ENCODE measurements at regions not wholly inside any gene's neighbourhood (a gene's known extent, or its start where the extent isn't known, plus 50 kb on each side); places are given as distances from the start of the nearest gene placed in this dataset.

DNA sequence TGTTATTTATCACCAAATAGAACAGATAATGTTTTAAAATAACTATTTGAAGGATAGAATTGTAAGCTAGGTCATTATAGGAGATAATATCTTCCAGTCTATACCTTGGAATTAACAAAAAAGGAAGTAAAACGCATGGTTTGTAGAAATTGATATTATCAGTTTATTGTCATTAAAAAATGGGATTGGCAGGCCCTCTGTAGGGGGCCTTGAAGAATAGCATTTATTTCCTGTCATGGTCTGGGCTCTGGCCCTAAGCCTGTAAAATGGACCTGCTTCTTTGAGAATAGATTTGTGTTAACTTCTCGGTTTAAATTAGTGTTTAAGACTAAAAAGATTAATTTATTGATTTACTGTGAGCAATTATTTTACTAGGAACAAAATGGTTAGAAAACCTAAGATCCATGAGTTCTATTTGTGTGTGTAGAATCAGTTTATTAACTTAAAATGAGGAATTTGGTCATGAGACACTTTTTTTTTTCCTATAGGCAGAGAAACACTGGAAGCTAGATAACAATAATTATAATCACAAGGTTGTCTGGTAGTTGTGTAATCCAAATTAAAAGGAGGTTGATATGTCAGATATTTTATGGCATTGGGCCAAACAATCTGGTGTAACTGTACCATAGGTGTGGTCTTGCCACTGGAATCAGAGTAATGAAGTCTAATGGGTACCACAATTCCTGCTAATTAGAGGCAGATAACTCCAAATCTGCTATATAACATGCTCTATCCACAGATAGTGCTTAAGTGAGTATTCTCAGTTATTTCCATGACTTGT, 197.4 kb upstream of the FOXP2 start:
- TF ChIP-seq KLF16 (CRISPR knock-in tag; IDR thresholded peaks at IDR 0.05): no peak
- TF ChIP-seq HNRNPL (IDR thresholded peaks at IDR 0.05; ENCODE audit: low read depth, low read length): no peak
- no peak for TF ChIP-seq BORCS8-MEF2B (CRISPR knock-in tag; IDR thresholded peaks at IDR 0.05)
